ENCODE measurements at regions not wholly inside any gene's neighbourhood (a gene's known extent, or its start where the extent isn't known, plus 50 kb on each side); places are given as distances from the start of the nearest gene placed in this dataset.
"Not testable (repeated sequence)": the region's sequence is repeated elsewhere in the genome, so short reads cannot be mapped to it uniquely, and the experiment has no call there.

- 65% methylated on average over 10 of the region's 10 CpGs for WGBS
- Histone ChIP-seq H3K36me3 (ENCODE audit: insufficient read depth) (no peaks in the 10 kb centered on the region), H3K4me1 (ENCODE audit: insufficient read depth) (no peaks in the 10 kb centered on the region), H3K27ac (ENCODE audit: low read depth) (no peak overlapping the region), H3K4me3 (ENCODE audit: low read depth, low read length) (no peak overlapping the region)
- no peak for DNase-seq (ENCODE audit: extremely low spot score)
These were observed 60.0 kb upstream of the HELT start for GRCh38 chr4:184958127-184958922.

GRCh38 chr4:184958923-184959210 lies 59.4 kb upstream of the HELT start:
- Histone ChIP-seq H3K36me3 (ENCODE audit: insufficient read depth) (no peaks in the 10 kb centered on the region), H3K4me3 (ENCODE audit: low read depth, low read length) (no peak overlapping the region), H3K4me1 (ENCODE audit: insufficient read depth) (no peaks in the 10 kb centered on the region), H3K27ac (ENCODE audit: low read depth) (no peak overlapping the region)
- no peak for DNase-seq (ENCODE audit: extremely low spot score)
- 80% methylated on average over 8 of the region's 8 CpGs for WGBS

GRCh38 chr4:184959309-184959708 lies 59.0 kb upstream of the HELT start:
- no peak for DNase-seq (ENCODE audit: extremely low spot score)
- Histone ChIP-seq H3K27ac (ENCODE audit: low read depth) (no peak overlapping the region), H3K36me3 (ENCODE audit: insufficient read depth) (no peaks in the 10 kb centered on the region), H3K4me1 (ENCODE audit: insufficient read depth) (no peaks in the 10 kb centered on the region), H3K4me3 (ENCODE audit: low read depth, low read length) (no peak overlapping the region)
- 92% methylated on average over 10 of the region's 10 CpGs for WGBS

GRCh38 chr4:184959786-184960185 lies 58.5 kb upstream of the HELT start:
- Histone ChIP-seq H3K4me3 (ENCODE audit: low read depth, low read length) (no peak overlapping the region), H3K27ac (ENCODE audit: low read depth) (no peak overlapping the region), H3K4me1 (ENCODE audit: insufficient read depth) (no peaks in the 10 kb centered on the region), H3K36me3 (ENCODE audit: insufficient read depth) (no peaks in the 10 kb centered on the region)
- DNase-seq (ENCODE audit: extremely low spot score): no peak
- WGBS: 94% methylated on average over 12 of the region's 12 CpGs

- H3K27ac ChIP-seq (ENCODE audit: low read depth): no peak overlapping the region
- H3K36me3 ChIP-seq (ENCODE audit: insufficient read depth): no peaks in the 10 kb centered on the region
- no peak overlapping the region for H3K4me3 ChIP-seq (ENCODE audit: low read depth, low read length)
- H3K4me1 ChIP-seq (ENCODE audit: insufficient read depth): no peaks in the 10 kb centered on the region
- DNase-seq (ENCODE audit: extremely low spot score): no peak
- 63% methylated on average over 11 of the region's 11 CpGs for WGBS
These were observed 57.8 kb upstream of the HELT start for GRCh38 chr4:184960505-184960971.

- Histone ChIP-seq H3K36me3 (ENCODE audit: insufficient read depth) (no peaks in the 10 kb centered on the region), H3K4me1 (ENCODE audit: insufficient read depth) (no peaks in the 10 kb centered on the region), H3K27ac (ENCODE audit: low read depth) (no peak overlapping the region), H3K4me3 (ENCODE audit: low read depth, low read length) (no peak overlapping the region)
- no peak for DNase-seq (ENCODE audit: extremely low spot score)
- 79% methylated on average over 8 of the region's 8 CpGs for WGBS
These were observed 56.6 kb upstream of the HELT start for GRCh38 chr4:184961660-184962059.

GRCh38 chr4:184962125-184962638 lies 56.1 kb upstream of the HELT start:
- Histone ChIP-seq H3K36me3 (ENCODE audit: insufficient read depth) (no peaks in the 10 kb centered on the region), H3K27ac (ENCODE audit: low read depth) (no peak overlapping the region), H3K4me1 (ENCODE audit: insufficient read depth) (no peaks in the 10 kb centered on the region), H3K4me3 (ENCODE audit: low read depth, low read length) (no peak overlapping the region)
- 88% methylated on average over 11 of the region's 11 CpGs for WGBS
- no peak for DNase-seq (ENCODE audit: extremely low spot score)

- H3K27ac ChIP-seq (ENCODE audit: low read depth); H3K4me1 ChIP-seq (ENCODE audit: insufficient read depth); DNase-seq (ENCODE audit: extremely low spot score); H3K36me3 ChIP-seq (ENCODE audit: insufficient read depth); H3K4me3 ChIP-seq (ENCODE audit: low read depth, low read length): not testable (repeated sequence)
- 97% methylated on average over 38 of the region's 50 CpGs for WGBS
These were observed 52.9 kb upstream of the HELT start for GRCh38 chr4:184965230-184966050.

- DNase-seq (ENCODE audit: extremely low spot score); H3K4me3 ChIP-seq (ENCODE audit: low read depth, low read length); H3K4me1 ChIP-seq (ENCODE audit: insufficient read depth); H3K27ac ChIP-seq (ENCODE audit: low read depth); H3K36me3 ChIP-seq (ENCODE audit: insufficient read depth): not testable (repeated sequence)
- 98% methylated on average over 29 of the region's 42 CpGs for WGBS
These were observed 52.1 kb upstream of the HELT start for GRCh38 chr4:184966051-184966691.

GRCh38 chr4:184967699-184968098 lies 50.6 kb upstream of the HELT start:
- not testable (repeated sequence) for H3K36me3 ChIP-seq (ENCODE audit: insufficient read depth); H3K4me1 ChIP-seq (ENCODE audit: insufficient read depth); DNase-seq (ENCODE audit: extremely low spot score); H3K4me3 ChIP-seq (ENCODE audit: low read depth, low read length); H3K27ac ChIP-seq (ENCODE audit: low read depth)
- WGBS: 89% methylated on average over 11 of the region's 15 CpGs

- Histone ChIP-seq H3K27ac (ENCODE audit: low read depth) (no peak overlapping the region), H3K4me3 (ENCODE audit: low read depth, low read length) (no peak overlapping the region), H3K36me3 (ENCODE audit: insufficient read depth) (no peaks in the 10 kb centered on the region), H3K4me1 (ENCODE audit: insufficient read depth) (no peaks in the 10 kb centered on the region)
- WGBS: 79% methylated on average over 3 of the region's 3 CpGs
- no peak for DNase-seq (ENCODE audit: extremely low spot score)
These were observed 49.9 kb upstream of the HELT start for GRCh38 chr4:184968366-184968765.
